ENCODE measurements at regions not wholly inside any gene's neighbourhood (a gene's known extent, or its start where the extent isn't known, plus 50 kb on each side); places are given as distances from the start of the nearest gene placed in this dataset.

DNA sequence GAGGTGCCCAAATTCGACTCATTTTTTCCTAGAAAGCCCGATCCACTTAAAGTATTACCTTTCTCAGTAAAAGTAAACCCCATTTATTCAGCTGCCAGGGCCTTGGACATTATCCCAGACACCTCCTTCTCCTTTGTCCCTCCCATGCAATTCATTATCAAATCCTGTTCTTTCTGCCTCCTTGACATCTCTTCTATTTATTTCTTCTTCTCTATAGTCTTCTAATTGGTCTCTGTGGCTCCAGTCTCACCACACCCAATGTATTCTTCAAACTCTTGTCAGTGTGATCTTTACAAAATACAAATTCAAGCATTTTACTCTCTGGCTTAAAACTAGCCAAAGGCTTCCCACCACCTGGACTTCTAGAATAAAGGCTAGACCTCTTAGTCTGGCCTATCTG is 120.3 kb downstream of the IL20RB start:
- H3K4me3 ChIP-seq (ENCODE audit: low read depth, low read length), result no peak overlapping the region
- no peak for DNase-seq (ENCODE audit: low read depth)
- TF ChIP-seq POLR2A (IDR thresholded peaks at IDR 0.05; ENCODE audit: extremely low read depth, insufficient read length) (no peak), MYC (IDR thresholded peaks at IDR 0.05; ENCODE audit: low read depth, low read length) (no peak)
- TF ChIP-seq, protein P1, sequence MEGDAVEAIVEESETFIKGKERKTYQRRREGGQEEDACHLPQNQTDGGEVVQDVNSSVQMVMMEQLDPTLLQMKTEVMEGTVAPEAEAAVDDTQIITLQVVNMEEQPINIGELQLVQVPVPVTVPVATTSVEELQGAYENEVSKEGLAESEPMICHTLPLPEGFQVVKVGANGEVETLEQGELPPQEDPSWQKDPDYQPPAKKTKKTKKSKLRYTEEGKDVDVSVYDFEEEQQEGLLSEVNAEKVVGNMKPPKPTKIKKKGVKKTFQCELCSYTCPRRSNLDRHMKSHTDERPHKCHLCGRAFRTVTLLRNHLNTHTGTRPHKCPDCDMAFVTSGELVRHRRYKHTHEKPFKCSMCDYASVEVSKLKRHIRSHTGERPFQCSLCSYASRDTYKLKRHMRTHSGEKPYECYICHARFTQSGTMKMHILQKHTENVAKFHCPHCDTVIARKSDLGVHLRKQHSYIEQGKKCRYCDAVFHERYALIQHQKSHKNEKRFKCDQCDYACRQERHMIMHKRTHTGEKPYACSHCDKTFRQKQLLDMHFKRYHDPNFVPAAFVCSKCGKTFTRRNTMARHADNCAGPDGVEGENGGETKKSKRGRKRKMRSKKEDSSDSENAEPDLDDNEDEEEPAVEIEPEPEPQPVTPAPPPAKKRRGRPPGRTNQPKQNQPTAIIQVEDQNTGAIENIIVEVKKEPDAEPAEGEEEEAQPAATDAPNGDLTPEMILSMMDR (IDR thresholded peaks at IDR 0.05; ENCODE audit: low read depth, low read length), result no peak
- TF ChIP-seq, protein P2, sequence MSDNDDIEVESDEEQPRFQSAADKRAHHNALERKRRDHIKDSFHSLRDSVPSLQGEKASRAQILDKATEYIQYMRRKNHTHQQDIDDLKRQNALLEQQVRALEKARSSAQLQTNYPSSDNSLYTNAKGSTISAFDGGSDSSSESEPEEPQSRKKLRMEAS (IDR thresholded peaks at IDR 0.05; ENCODE audit: low read depth, low read length), result no peak

GRCh38 chr3:137079571-137079970 is 121.8 kb downstream of the IL20RB start:
- no peak overlapping the region for H3K4me3 ChIP-seq (ENCODE audit: low read depth, low read length)
- TF ChIP-seq, protein P2 (IDR thresholded peaks at IDR 0.05; ENCODE audit: low read depth, low read length), result no peak
- TF ChIP-seq, protein P1 (IDR thresholded peaks at IDR 0.05; ENCODE audit: low read depth, low read length), result no peak
- no peak for TF ChIP-seq POLR2A (IDR thresholded peaks at IDR 0.05; ENCODE audit: extremely low read depth, insufficient read length)
- TF ChIP-seq MYC (IDR thresholded peaks at IDR 0.05; ENCODE audit: low read depth, low read length), result no peak
- DNase-seq (ENCODE audit: low read depth), result no peak

GRCh38 chr3:137081711-137082110 is 123.9 kb downstream of the IL20RB start:
- no peak overlapping the region for H3K4me3 ChIP-seq (ENCODE audit: low read depth, low read length)
- TF ChIP-seq, protein P2 (IDR thresholded peaks at IDR 0.05; ENCODE audit: low read depth, low read length), result no peak
- TF ChIP-seq POLR2A (IDR thresholded peaks at IDR 0.05; ENCODE audit: extremely low read depth, insufficient read length) (no peak), MYC (IDR thresholded peaks at IDR 0.05; ENCODE audit: low read depth, low read length) (no peak)
- no peak for DNase-seq (ENCODE audit: low read depth)

DNA sequence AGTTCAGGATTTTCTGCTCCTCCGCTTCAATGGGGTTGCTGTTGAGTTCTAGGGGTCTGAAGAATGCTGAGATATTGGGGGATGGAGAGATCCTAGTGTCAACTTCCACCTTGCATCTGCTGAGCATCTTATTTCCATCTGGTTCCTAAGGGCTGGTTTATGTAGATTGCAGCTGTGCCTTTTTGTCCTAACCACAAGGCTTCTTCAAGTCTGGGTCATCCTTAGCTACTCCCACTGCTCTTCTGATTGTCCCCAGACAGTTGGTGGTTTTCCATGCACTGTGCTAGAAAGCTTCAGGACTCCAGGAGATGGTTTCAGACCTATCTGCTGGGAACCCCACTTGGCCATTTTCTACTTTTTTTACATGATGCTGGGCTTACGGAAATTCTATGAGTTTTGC is 125.0 kb downstream of the IL20RB start:
- TF ChIP-seq MYC (IDR thresholded peaks at IDR 0.05; ENCODE audit: low read depth, low read length), result no peak
- TF ChIP-seq, protein P2 (IDR thresholded peaks at IDR 0.05; ENCODE audit: low read depth, low read length), result no peak
- no peak for DNase-seq (ENCODE audit: low read depth)
- no peak overlapping the region for H3K4me3 ChIP-seq (ENCODE audit: low read depth, low read length)

GRCh38 chr3:137083332-137083731 is 125.5 kb downstream of the IL20RB start:
- H3K4me3 ChIP-seq (ENCODE audit: low read depth, low read length), result no peak overlapping the region
- TF ChIP-seq, protein P1 (IDR thresholded peaks at IDR 0.05; ENCODE audit: low read depth, low read length), result no peak
- TF ChIP-seq MYC (IDR thresholded peaks at IDR 0.05; ENCODE audit: low read depth, low read length) (no peak), POLR2A (IDR thresholded peaks at IDR 0.05; ENCODE audit: extremely low read depth, insufficient read length) (no peak)
- TF ChIP-seq, protein P2 (IDR thresholded peaks at IDR 0.05; ENCODE audit: low read depth, low read length), result no peak
- no peak for DNase-seq (ENCODE audit: low read depth)

GRCh38 chr3:137084586-137084985 is 126.8 kb downstream of the IL20RB start:
- no peak overlapping the region for H3K4me3 ChIP-seq (ENCODE audit: low read depth, low read length)
- no peak for DNase-seq (ENCODE audit: low read depth)
- TF ChIP-seq, protein P2 (IDR thresholded peaks at IDR 0.05; ENCODE audit: low read depth, low read length), result no peak
- TF ChIP-seq MYC (IDR thresholded peaks at IDR 0.05; ENCODE audit: low read depth, low read length) (no peak), POLR2A (IDR thresholded peaks at IDR 0.05; ENCODE audit: extremely low read depth, insufficient read length) (no peak)
- TF ChIP-seq, protein P1 (IDR thresholded peaks at IDR 0.05; ENCODE audit: low read depth, low read length), result no peak
